Eye (tissue), 1 donor: ENCODE measurements at regions not wholly inside any gene's neighbourhood (a gene's known extent, or its start where the extent isn't known, plus 50 kb on each side); places are given as distances from the start of the nearest gene placed in this dataset.
"Not testable (repeated sequence)": the region's sequence is repeated elsewhere in the genome, so short reads cannot be mapped to it uniquely, and the experiment has no call there.

Source experiments
- DNase-seq: peaks from one replicate; pipeline ENCODE4 v3.0.0-alpha.2; 2015

GRCh38 chr13:46498650-46499049, 54.3 kb upstream of the LRCH1 start:
- no peak for DNase-seq

DNA sequence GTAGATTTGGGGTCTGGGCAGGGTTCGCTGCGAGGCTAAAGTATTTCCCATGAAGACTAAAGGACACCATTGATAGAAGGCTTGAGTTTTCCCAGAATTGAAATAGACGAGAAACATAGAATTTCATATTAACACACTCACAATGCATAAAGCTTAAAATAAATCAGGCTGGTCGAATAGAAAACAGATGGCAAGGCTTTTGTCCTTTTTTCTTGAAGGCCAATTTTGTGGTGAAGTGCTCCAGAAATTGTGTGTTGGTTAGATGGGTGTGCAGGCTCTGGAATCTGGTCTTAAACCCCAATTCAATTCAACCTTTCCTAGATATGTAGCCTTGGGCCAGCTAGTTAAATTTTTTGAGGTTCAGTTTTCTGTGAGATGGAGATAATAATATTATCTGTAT, 56.9 kb upstream of the LRCH1 start:
- DNase-seq = no peak

DNA sequence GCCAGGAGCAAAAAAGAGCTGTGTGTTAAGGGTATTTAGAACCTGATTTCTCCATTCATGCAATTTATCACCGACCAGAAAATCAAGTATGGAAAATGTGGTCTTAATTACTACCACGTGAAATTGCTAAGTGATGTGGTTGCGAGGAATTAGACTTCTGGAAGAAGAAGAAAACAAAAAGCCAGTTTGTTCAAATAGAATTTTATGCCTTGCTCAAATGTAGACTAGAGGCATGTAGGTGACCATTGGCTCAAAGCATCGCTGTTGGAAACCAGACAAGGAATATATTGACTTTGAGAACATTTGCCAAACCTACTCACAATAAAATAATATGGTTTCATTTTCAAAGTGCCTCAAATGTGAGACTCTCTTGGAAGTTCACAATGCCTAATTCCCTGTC, 57.3 kb upstream of the LRCH1 start:
- DNase-seq = peak; percentile 30

GRCh38 chr13:46495066-46495465, 57.9 kb upstream of the LRCH1 start:
- no peak for DNase-seq

DNA sequence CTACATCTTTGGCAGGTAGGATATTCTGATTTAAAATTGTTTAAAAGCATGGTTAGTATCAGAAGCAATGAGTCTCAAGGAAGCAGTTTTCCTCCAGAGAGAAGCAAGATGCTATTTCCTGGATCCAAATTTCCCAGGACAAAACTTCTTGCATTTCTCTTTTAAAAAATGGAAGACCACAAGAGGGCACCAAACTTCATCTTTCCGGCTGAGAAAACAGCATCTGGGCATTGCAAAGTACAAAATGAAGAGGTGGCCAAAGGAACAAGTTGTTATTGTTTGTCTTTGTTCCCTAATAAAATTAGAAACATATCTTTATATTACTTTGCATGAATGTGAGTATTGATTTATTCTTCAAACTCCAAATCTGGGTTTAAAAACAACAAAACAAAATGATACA, 60.0 kb upstream of the LRCH1 start:
- peak; percentile 89 for DNase-seq

GRCh38 chr13:46491641-46492040, 61.3 kb upstream of the LRCH1 start:
- no peak for DNase-seq

DNA sequence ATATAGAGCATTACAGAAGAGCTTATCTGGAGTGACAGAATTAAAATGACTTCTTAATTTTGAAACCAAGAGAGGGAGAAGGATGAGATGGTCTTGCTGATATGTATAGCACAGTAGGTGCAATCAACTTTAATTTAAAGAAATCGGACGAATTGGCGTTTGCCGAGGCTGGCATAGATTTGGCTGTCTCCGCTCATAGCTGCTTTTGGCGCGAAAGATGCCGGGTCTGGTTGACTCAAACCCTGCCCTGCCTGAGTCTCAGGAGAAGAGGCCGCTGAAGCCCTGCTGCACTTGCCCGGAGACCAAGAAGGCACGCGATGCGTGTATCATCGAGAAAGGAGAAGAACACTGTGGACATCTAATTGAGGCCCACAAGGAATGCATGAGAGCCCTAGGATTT, 62.3 kb upstream of the LRCH1 start:
- not testable (repeated sequence) for DNase-seq

DNA sequence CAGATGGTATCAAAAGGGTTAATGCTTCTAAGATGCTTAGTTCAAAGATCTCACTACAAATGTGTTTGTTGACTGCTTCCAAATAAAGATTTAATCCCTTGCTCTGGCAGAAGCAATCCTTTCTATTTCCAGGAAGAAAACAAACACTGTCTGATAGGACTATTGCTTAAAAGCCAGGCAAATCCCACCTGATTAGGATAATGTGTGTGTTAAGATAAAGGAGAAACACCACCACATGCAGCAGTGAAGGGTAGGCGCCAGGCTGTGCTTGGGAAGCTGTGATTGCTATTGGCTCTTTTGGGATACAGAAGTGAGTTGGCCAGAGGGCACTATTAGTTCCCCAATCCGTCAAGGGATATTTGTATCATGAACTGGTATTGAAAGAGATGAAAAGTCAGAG, 62.8 kb upstream of the LRCH1 start:
- no peak for DNase-seq

GRCh38 chr13:46489586-46490023, 63.4 kb upstream of the LRCH1 start:
- no peak for DNase-seq

DNA sequence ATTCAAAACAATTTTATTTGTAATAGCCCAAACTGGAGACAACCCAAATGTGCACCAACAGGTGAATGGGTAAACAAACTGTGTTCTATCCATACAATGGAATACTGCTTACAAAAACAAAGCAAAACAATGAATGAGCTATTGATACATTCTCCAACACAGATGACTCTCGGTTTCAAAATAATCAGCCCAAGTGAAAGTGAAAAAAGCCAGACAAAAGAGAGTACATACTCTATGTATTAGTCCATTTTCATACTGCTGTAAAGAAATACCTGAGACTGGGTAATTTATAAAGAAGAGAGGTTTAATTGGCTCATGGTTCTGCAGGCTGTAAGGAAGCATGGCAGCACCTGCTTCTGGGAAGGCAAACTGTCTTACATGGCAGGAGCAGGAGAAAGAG, 65.2 kb upstream of the LRCH1 start:
- no peak for DNase-seq

- DNase-seq = no peak
Measured at GRCh38 chr13:46486270-46486669, 66.7 kb upstream of the LRCH1 start.

GRCh38 chr13:46484561-46484960, 68.4 kb upstream of the LRCH1 start:
- DNase-seq = no peak

DNA sequence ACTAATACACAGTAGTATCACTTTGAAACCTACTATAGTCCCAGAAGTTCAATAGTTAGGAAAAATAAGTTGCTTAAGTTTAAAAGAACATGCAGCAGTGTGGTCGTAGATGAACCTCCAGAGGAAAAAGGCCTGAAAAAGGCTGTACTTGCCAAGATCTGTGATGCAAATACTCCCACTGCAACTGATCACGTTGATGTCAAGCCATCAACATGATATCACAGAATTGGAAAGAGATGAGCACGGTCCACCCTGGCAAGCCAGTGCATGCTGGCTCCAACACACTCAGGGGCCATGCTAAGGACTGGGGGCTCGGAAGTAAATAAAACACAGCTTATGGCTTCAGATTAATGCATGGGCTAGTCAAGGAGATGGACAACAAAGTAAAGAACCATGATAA, 71.8 kb upstream of the LRCH1 start:
- DNase-seq = no peak

DNA sequence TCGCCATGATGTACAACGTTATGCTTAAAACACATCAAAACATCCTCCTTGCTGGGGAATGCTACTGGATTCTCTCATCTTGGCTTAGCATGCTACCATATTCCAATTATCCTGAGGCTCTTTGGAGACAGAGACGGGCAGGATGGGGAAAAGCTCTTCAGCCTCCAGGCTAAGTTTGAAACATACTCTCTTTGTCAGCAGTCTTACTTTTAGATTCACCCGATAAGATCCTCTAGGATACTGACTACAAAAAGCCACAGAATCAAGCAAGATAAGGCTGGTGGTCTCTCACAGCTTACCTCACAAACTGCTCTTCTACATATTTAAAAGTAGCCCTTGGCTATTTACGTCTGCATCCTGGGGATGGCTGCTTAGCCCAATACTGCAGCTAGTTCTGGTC, 72.8 kb upstream of the LRCH1 start:
- DNase-seq = no peak

DNA sequence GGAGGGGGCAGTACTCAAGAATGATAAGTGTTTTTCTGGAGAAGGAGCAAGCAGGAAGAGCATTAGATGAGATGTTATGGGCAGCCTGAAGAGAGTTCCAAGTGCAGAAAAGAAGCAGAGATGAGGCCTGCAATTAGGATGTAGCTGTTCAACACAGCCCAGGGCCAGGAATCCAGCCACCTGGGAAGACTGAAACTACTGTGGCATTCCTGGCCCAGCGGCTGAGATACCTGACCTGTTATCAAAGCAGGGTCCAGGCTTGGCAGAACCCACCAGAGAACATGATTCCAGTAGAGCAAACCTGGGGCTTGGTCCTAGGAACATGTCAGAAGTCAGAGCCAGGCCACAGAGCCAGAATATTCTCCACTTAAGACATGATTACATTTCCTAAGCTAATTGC, 73.3 kb upstream of the LRCH1 start:
- DNase-seq = no peak

DNA sequence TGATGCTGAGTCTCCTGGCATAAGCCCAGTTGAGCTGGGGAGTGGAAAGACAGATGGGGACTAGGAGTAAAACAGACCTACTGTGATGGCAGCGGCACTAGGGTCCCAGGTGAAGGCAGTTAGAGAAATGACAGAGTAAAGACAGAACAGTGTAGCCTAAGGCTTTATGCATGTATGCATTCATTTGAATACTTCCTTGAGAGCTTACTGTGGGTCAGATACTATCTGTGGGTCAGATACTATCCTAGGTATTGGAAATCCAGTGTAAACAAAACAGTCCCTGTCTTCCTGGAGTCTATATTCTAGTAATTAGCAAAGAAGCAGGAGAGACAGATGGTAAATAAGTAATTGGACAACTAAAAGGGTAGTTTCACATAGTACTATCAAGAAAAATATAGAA, 73.7 kb upstream of the LRCH1 start:
- no peak for DNase-seq

- no peak for DNase-seq
Measured at GRCh38 chr13:46478651-46479050, 74.3 kb upstream of the LRCH1 start.

GRCh38 chr13:46476174-46476573, 76.8 kb upstream of the LRCH1 start:
- no peak for DNase-seq

GRCh38 chr13:46475541-46475991, 77.4 kb upstream of the LRCH1 start:
- DNase-seq = peak; percentile 11

- DNase-seq = no peak
Measured at GRCh38 chr13:46473806-46474205, 79.2 kb upstream of the LRCH1 start.

- DNase-seq = no peak
Measured at GRCh38 chr13:46472384-46472783, 80.6 kb upstream of the LRCH1 start.

- DNase-seq = not testable (repeated sequence)
Measured at GRCh38 chr13:46469699-46470098, 82.6 kb upstream of the RUBCNL start.

DNA sequence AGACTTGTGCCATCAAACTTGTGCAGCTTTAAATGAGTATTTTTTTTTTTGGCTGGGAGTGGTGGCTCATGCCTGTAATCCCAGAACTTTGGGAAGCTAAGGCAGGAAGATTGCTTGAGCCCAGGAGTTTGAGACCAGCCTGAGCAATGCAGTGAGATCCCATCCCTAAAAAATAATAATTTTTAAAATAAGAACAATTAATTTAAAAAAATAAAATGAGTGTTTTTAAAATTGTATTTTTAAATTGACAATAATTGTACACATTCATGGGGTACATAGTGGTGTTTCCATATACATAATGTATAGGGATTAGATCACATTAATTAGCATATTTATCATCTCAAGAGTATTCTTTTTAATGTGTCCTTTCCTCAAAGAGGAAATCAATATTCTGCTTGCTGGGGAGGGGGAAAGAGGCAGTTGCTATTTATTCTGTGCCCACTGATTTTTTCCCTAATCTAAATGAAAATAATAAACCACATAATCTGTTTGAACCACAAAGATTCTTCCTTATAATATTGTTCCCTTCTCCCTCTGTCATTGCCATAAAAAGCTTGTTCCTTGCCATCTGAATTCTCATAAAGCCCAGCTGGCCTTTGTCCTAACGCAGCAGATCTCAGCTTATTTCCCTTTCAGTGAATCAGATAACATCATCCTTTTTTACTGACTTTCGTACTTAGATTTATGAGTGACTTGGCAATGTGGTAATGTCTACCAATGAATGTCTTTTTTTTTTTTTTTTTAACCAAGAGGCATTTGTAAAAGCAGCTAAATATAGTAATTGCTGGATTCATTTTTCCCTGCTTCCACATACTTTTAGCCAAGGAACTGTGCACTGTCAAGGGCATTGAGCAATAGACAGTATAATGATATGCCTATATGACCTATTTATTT, 81.8 kb upstream of the RUBCNL start:
- DNase-seq = peak; percentile 19

GRCh38 chr13:46467694-46468093, 80.6 kb upstream of the RUBCNL start:
- DNase-seq = not testable (repeated sequence)

GRCh38 chr13:46466074-46466473, 79.0 kb upstream of the RUBCNL start:
- not testable (repeated sequence) for DNase-seq
